ENCODE measurements at regions not wholly inside any gene's neighbourhood (a gene's known extent, or its start where the extent isn't known, plus 50 kb on each side); places are given as distances from the start of the nearest gene placed in this dataset.

DNA sequence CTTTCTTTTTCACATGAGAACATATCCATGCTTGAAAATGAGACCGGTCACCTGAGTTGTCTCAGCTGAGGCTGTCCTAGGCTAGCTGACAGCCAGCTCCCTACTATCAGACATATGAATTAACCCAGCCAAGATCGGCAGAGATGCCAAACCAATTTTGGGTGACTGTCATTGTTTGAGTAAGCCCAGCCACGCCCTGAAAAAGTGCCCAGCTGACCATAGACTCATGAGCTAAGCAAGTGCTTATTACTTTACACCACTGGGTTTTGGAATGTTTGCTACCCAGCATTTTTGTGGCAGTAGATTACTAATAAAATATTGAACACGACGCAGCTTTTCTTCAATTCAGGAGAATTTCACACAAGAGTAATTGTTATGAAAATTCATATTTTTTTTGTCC lies 265.2 kb upstream of the LYZL1 start:
- DNase-seq: no peak
- intact Hi-C loops (cut with DNase I): no loop called here
- ATAC-seq: no peak

DNA sequence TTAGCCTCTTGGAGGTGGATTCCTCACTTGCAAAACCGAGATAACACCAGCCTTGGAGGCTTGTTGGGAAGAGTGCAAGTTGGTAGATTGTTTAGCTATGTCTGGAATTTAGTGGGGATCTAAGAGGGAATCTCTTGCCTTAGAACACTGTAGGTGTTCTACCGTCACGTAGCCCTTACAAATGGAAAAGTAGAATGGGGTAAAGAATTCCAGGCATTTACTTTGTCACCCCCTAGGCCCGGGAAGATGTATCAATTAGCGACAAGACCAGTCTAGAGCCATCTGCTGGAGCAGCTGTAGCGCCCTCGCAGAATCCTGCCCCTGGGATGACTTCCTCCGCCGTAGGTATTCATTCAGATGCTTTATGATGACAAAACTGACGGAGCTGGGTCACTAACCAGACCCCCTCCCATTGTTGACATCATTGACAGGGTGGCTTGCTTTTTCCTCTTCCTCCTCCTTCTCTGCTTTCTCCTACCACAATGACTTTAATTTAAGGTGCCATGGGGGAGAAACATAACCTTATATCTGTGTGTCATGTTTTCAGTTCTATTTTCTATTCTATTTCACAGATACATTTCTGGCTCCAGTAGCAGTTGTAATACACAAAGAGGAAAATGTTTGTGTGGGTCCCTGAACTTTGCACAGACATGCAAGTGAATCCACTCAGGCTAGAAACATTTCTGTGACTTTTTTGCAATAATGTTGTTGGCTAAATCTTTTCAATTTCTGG lies 262.6 kb upstream of the LYZL1 start:
- ATAC-seq: no peak
- intact Hi-C loops (cut with DNase I): no loop called here

DNA sequence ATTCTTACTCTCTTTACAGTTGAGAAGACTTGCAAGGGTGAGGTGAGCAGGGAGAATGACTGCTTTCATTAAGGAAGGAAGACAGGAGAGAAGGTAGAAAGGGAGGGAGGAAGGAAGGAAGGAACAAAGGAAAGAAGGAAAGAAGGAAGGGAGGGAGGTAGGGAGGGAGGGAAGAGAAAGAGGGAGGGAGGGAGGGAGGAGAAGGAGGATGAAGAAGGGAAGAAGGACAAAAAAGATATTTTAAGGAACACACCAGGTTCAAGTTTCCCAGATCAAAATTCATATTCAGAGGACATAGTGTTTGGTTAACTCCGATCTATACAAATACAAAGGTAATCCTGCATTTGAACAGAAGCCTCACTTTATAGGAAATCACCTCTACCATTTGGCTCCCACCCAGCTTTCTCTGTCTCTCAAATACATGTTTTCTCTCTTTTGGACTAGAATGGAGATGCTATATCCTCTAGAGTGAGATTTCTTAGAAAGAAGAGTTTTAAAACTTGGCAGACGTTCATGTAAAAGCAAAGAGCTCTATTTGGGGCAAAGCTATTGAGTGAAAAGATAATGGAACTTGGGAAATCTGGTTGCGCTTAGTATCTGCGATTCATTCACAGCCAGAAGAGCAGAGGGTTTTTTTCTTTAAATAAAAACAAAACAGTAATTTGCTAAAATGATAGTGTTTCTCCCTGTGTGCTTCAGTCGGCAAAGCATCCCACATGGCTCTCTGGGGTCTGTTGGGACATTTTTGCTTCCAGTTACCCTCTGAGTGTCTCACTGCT lies 261.9 kb upstream of the LYZL1 start:
- ATAC-seq (no peak), DNase-seq (no peak)
- intact Hi-C loops (cut with DNase I): no loop called here

More for the DNA sequence above, 262.6 kb upstream of the LYZL1 start:
- DNase-seq: no peak

DNA sequence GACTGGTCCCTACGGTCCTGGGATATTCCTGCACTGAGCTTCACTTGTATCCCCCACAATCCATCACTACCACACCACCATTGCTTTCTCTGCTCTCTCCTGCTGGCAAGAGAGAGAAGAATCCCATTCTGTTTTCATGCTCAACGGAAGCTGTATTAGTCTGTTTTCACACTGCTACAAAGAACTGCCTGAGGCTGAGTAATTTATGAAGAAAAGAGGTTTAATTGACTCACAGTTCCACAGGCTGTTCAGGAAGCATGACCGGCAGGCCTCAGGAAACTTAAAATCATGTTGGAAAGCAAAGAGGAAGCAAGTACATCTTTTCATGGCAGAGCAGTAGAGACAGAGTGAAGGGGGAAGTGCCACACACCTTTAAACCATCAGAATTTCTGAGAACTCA lies 260.4 kb upstream of the LYZL1 start:
- intact Hi-C loops (cut with DNase I): no loop called here
- no peak for ATAC-seq
- no peak for DNase-seq

DNA sequence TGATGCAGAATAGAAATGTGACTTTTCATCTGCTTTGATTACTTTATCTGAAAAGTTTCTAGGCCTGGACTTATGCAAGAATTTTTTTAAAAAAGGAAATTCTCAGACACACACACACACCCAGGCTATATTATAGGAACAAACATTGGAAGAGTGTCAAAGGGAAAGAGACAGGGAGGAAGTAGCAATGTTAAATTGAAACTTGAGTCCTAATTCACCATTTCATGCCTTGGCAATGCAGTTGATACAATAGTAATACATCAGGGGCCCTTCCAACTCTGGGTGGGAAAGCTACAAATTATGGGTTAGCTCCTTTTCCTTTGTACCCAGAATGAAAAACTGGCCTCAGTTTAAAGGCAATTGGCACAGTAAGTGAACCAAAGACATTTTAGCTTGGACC lies 258.0 kb upstream of the LYZL1 start:
- DNase-seq (no peak), ATAC-seq (no peak)
- intact Hi-C loops (cut with DNase I): no loop called here

DNA sequence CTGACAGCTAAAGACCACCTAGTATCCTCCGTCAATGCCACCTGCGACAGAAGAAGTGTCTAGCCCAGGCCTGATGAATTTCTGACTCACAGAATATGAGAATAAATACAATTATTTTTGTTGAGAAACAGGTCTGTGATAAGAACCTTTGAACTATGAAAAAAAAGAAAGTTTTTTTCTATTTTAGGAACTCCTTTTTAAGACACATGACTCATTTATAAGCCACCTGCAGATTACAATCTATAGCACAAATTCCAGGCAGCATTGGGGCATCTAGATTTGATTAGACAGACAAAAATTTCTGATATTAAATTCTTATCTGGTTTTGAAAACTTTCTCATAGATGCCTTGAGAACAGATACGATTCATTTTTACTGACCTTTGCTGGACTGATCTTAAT lies 256.7 kb upstream of the LYZL1 start:
- no peak for DNase-seq
- no peak for ATAC-seq
- intact Hi-C loops (cut with DNase I): no loop called here

DNA sequence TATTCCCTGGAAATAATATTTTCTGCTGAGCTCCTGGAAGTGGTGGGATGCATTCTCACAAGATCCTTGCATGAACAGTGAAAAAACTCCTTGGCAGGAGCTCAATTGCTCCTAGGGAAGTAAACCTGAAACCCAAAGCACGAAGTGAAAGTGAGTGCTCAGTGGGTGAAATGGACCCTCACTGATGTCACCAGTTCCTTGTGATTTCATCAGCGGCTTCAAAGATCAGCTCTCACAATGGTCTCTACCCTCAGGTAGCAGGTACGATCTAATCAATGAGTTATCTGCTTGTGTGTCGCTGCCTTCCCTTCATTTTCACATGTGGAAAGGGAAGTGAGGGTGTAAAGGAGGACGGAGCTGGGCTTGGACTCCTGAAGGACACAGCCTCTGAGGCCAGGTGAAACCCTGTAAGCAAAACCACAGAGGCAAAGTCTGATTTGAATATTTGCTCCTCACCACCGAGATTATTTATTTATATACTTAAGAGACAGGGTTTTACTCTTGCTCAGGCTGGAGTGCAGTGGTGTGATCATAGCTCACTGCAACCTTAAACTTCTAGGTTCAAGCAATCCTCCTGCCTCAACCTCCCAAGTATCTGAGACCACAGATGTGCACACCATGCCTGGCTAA lies 255.4 kb upstream of the LYZL1 start:
- ATAC-seq (no peak), DNase-seq (no peak)
- intact Hi-C loops (cut with DNase I): no loop called here

DNA sequence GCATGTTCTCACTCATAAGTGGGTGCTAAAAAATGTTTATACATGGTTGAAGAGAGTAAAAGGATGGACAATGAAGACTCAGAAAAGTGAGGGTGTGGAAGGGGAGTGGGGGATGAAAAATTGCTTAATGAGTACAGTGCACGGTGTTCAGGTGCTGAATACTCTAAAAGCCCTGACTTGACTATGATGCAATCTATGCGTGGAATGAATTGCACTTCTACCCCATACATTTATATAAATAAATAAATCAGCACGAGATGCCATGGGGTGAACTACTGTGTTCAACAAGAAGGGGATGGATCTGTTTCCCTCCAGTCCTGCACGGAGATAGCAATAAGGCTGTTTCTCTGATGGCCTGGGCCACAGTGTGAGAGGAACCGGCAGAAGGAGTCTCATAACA lies 254.3 kb upstream of the LYZL1 start:
- intact Hi-C loops (cut with DNase I): no loop called here
- DNase-seq: no peak
- ATAC-seq: no peak

DNA sequence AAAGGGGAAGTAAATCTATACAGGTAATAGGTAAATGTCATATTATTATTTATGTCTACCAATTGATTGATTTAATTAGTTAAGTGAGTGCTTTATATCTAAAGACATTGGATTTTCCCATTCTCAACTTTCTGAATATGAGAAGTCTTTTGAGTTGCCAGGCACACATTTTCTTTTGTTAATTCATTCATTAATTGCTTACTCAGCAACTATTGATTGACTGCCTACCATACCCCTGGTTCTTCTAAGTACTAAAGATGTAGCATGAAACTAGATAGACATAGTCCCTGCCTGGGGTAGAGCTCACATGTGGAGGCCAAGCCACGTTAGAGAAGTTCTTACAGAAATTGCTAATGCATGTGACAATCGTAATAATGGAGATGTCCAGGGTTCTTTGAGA lies 253.1 kb upstream of the LYZL1 start:
- ATAC-seq: no peak
- intact Hi-C loops (cut with DNase I): no loop called here
- DNase-seq: no peak

DNA sequence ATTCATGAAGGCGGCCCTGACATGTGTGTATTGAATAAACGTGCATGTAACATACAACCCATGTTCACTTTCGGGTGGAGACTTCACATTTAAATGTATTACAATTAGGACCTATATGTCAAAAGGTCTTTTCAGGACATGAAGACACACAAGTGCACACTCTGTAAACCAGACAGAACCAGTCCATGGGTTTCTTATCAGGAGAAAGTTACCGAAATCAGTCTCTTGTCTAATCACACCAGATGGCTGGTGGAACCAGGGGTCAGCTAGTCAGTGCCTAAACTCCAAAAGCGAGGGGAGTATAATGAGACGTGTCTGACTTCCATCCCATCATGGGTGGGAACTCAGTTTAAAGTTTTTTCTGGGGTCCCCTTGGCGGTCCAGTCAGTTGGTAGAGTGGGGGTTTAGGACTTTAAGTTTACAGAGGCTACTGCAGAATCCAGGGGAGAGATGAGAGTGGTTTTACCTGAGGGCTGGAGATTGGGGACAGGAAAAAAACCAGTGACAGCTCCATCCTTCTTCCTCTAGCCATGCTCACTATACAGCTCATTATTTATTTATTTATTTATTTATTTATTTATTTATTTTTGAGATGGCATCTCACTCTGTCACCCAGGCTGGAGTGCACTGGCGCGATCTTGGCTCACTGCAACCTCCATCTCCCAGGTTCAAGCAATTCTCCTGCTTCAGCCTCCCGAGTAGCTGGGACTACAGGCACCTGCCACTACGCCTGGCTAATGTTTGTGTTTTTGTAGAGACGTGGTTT lies 251.3 kb upstream of the LYZL1 start:
- ATAC-seq: no peak
- intact Hi-C loops (cut with DNase I): no loop called here

DNA sequence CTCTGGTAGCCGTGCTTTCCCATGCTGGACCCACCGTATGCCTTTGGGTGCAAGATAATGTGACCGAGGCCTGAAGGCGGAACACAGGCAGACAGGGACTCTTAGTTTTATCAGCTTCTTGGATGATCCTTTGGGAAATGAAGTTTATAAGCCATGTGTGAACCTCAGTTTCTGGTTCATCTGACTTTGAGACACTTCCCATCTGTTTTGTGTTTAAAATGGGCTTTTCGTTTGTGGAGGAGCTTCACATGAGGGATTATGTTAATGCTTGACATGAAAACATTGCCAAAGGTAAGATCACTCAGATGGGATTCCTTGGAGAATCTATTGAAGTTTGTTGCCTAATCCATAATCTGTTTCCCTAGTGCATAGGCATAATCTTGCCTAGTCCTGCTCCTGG lies 249.8 kb upstream of the LYZL1 start:
- intact Hi-C loops (cut with DNase I): no loop called here
- no peak for DNase-seq
- no peak for ATAC-seq

More for the DNA sequence above, 251.3 kb upstream of the LYZL1 start:
- DNase-seq: no peak

DNA sequence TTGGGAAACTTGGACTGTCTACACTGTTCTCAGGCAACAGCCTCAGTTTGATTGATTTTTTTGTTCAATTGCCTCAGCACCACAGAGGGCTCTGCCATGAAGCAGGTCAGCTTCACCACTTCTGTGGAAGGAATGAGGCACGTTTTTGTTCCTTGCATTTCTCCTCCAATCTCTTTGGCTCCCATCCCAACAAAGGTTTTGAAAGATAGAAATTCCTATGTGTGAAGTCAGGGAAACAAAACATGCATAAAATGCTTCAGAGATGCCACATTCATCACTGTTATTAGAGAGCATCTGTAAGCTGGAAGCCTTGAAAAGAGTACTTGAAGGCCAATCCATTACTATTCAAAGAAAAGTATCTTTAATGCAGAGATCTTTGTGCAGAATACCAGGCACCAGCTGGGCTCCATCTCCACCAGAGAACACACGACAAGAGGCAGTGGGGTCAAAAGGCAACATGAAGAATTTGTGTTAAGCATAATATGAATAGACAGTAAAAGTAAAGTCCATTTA lies 249.1 kb upstream of the LYZL1 start:
- DNase-seq (no peak), ATAC-seq (peak in 1 of 2 donors; percentile 79)
- intact Hi-C loops (cut with DNase I): no loop called here

DNA sequence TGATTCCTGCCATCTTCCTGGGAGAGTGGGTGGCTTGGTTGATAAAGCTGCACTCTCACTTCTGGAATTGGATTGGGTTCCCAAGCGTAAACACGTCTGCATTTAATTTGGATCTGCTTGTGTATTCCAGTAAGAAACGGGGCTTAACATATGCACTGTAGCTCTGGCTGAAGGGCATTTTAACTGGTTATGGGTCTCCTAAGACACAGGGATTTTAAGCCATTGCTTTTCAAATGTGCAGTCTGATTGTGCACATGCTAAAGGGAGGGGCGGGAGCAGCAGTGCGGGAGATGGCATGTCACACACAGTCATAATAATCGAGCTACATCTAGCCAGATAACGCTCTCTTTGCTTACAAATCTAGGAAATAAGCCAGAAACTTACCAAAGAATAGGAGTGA lies 247.3 kb upstream of the LYZL1 start:
- no peak for ATAC-seq
- intact Hi-C loops (cut with DNase I): no loop called here

DNA sequence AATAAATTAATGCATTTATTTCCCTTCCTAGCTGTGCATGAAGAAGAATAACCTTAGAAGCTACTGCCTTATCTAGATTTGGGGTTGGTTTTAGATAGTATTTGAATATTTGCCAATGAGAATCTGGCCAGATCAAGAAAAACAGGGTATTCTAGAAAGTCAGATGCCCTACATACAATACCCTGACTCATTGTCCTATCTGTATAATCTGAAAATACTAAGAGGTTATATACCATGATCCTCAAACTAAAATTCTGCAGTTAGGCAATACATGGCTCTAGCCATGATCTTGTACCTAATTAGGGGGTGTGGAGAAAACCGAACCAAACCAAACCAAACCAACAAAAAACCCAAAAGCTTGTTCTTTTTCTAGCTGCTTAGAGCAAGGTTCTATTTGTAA lies 240.4 kb upstream of the LYZL1 start:
- intact Hi-C loops (cut with DNase I): no loop called here
- DNase-seq (no peak), ATAC-seq (no peak)

More for the DNA sequence above, 247.3 kb upstream of the LYZL1 start:
- no peak for DNase-seq

DNA sequence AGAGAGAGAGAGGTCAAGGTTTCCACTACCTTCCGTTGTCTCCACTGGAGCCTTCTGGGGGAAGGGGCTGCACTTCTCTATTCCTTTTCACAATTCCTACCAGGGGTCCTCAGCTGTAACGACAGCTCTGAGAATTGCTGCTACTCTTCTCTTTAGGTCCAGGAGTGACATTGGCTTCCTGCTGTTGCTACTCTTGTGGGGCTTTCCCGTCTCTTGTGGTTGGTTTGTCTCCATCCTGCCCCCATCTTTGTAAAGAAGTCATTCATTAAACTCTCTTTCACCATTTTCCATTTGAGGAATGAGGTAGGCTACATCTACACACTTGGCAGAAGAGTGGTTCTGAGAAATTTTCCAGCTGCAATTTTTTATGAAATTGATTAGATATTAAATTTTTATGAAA lies 238.8 kb upstream of the LYZL1 start:
- no peak for ATAC-seq
- intact Hi-C loops (cut with DNase I): no loop called here
- no peak for DNase-seq

DNA sequence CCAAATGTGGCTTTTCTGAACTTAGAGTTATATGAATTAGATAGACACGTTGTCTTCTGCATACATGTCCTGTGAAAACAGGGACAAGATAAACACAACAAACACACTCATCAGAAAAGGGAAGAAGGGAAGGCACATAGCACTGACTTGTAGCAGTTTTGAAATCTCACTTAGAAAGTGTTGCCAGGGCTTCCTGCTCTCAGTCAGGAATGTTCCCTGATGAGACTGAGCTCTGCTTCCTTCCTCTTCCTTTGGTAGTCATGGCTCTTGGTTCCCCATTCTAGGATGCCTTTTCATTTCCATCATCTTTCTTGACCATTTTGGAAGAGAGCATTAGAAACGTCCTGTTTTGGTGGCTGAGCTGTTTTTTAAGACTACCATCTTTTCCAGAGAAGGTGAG lies 233.8 kb upstream of the LYZL1 start:
- intact Hi-C loops (cut with DNase I): no loop called here
- DNase-seq: no peak
- no peak for ATAC-seq

DNA sequence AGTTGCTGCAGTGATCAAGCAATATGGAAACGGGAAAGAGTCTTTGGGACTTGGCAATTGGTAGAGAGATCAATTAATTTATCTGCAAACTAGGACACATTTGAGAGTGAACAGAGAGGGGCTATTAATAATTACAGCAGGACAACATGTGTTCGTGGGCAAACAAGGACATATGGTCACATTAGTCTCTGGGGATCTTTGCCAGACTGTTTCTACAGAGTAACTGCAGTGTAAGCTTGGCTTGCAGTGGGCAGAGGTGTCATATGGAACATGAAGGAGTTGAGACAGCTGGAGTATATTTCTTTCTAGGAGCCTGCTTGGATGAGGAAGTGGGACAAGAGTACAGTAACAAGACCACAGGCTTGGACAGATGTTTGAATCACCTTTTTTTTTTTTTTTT lies 232.1 kb upstream of the LYZL1 start:
- no peak for DNase-seq
- intact Hi-C loops (cut with DNase I): no loop called here
- no peak for ATAC-seq

DNA sequence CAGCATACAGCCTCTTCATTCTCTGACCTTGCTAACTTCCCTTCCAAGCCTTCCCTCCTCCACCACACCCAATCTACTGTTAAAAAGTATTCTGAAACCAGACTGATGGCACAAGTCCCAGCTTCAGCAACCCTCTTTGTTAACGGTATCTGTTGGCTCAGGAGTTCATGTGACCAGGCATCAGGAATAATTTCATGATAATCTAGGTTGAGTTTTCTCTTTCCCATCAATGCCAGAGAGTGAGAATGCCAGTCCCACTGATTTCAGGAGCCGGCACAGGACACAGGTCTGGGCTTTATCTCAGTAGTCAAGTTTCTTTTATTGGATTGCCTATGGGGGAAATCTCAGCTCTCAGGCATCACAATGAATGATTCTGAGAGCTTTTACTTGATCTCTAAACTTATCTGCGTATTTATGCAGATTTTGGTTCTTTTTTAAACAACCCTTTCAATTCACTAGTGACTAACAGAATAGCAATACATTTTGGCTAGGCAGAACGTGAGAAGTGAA lies 231.0 kb upstream of the LYZL1 start:
- peak; percentile 44 for DNase-seq
- intact Hi-C loops (cut with DNase I): no loop called here
- ATAC-seq: peak; percentile 84 to 92

All from left cardiac atrium (tissue), 4 donors.